Panc1 (cell line): ENCODE measurements at regions not wholly inside any gene's neighbourhood (a gene's known extent, or its start where the extent isn't known, plus 50 kb on each side); places are given as distances from the start of the nearest gene placed in this dataset.

Source experiments
- POLR2AphosphoS5 ChIP-seq: IDR thresholded peaks from 2 replicates; pipeline ENCODE4 v1.6.1; 2012; ENCODE audit warnings: mild to moderate bottlenecking, low read depth, low read length, moderate library complexity
- TCF7L2 ChIP-seq: IDR thresholded peaks from 2 replicates; pipeline ENCODE4 v1.6.1; 2011; ENCODE audit warnings: mild to moderate bottlenecking, low read depth, low read length, inconsistent platforms
- TF ChIP-seq, protein P1 (sequence below): fragments of 450-650 bp; IDR thresholded peaks from 2 replicates; pipeline ENCODE4 v1.5.1; 2017; ENCODE audit warnings: mild to moderate bottlenecking

GRCh38 chr5:29161399-29162291, 2031.8 kb upstream of the CDH6 start:
- TF ChIP-seq, protein P1, sequence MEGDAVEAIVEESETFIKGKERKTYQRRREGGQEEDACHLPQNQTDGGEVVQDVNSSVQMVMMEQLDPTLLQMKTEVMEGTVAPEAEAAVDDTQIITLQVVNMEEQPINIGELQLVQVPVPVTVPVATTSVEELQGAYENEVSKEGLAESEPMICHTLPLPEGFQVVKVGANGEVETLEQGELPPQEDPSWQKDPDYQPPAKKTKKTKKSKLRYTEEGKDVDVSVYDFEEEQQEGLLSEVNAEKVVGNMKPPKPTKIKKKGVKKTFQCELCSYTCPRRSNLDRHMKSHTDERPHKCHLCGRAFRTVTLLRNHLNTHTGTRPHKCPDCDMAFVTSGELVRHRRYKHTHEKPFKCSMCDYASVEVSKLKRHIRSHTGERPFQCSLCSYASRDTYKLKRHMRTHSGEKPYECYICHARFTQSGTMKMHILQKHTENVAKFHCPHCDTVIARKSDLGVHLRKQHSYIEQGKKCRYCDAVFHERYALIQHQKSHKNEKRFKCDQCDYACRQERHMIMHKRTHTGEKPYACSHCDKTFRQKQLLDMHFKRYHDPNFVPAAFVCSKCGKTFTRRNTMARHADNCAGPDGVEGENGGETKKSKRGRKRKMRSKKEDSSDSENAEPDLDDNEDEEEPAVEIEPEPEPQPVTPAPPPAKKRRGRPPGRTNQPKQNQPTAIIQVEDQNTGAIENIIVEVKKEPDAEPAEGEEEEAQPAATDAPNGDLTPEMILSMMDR = no peak
- TF ChIP-seq TCF7L2 (no peak), POLR2AphosphoS5 (no peak)
